Activated naive CD4-positive, alpha-beta T cell treated with Interleukin-2 at 50 U/mL for 16 hours (primary cell): ENCODE measurements at regions not wholly inside any gene's neighbourhood (a gene's known extent, or its start where the extent isn't known, plus 50 kb on each side); places are given as distances from the start of the nearest gene placed in this dataset.
"Not testable (repeated sequence)": the region's sequence is repeated elsewhere in the genome, so short reads cannot be mapped to it uniquely, and the experiment has no call there.

ENCODE experiments used
- DNase-seq: peaks from one replicate; pipeline ENCODE4 v3.0.0-alpha.2; 2020

- DNase-seq, result not testable (repeated sequence)
These were observed 943.0 kb downstream of the TUBA3C start for GRCh38 chr13:18238586-18238985.

- no peak for DNase-seq
These were observed 945.2 kb downstream of the TUBA3C start for GRCh38 chr13:18236528-18236815.

DNA sequence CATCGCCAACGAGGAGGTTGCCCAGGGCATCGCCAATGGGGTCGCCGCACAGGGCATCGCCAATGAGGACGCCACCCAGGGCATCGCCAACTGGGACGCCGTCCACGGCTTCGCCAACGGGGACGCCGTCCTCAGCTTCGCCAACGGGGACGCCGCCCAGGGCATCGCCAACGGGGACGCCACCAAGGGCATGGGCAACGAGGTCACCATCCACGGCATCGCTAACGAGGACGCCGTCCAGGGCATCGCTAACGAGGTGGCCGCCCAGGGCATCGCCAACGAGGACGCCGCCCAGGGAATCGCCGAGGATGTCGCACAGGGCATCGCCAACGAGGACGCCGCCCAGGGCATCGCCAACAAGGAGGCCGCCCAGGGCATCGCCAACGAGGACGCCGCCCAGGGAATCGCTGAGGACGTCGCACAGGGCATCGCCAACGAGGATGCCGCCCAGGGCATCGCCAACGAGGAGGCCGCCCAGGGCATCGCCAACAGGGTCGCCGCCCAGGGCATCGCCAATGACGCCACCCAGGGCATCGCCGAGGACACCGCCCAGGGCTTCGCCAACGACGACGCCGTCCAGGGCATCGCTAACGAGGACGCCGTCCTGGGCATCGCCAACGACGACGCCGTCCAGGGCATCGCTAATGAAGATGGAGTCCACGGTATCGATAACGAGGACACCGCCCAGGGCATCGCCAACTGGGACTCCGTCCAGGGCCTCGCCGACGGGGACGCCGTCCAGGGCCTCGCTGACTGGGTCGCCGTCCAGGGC is 945.7 kb downstream of the TUBA3C start:
- no peak for DNase-seq

- DNase-seq, result no peak
These were observed 946.5 kb downstream of the TUBA3C start for GRCh38 chr13:18235172-18235571.

- not testable (repeated sequence) for DNase-seq
These were observed 947.2 kb downstream of the TUBA3C start for GRCh38 chr13:18234451-18234850.

GRCh38 chr13:18233783-18234299 is 947.8 kb downstream of the TUBA3C start:
- no peak for DNase-seq

DNA sequence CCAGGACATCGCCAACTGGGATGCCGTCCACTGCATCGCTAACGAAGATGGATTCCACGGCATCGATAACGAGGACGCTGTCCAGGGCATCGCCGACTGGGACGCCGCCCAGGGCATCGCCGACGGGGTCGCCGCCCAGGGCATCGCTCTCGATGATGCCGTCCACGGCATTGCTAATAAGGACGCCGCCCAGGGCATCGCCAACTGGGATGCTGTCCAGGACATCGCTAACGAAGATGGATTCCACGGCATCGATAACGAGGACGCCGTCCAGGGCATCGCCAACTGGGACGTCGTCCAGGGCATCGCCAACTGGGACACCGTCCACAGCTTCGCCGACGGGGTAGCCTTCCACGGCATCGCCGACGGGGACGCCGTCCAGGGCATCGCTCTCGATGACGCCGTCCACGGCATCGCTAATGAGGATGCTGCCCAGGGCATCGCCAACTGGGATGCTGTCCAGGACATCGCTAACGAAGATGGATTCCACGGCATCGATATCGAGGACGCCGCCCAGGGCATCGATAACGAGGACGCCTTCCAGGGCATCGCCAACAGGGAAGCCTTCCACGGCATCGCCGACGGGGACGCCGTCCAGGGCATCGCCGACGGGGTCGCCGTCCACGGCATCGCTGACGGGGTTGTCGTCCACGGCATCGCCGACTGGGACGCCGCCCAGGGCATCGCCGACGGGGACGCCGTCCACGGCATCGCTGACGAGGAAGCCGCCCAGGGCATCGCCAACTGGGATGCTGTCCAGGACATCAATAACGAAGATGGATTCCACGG is 948.4 kb downstream of the TUBA3C start:
- DNase-seq, result no peak

DNA sequence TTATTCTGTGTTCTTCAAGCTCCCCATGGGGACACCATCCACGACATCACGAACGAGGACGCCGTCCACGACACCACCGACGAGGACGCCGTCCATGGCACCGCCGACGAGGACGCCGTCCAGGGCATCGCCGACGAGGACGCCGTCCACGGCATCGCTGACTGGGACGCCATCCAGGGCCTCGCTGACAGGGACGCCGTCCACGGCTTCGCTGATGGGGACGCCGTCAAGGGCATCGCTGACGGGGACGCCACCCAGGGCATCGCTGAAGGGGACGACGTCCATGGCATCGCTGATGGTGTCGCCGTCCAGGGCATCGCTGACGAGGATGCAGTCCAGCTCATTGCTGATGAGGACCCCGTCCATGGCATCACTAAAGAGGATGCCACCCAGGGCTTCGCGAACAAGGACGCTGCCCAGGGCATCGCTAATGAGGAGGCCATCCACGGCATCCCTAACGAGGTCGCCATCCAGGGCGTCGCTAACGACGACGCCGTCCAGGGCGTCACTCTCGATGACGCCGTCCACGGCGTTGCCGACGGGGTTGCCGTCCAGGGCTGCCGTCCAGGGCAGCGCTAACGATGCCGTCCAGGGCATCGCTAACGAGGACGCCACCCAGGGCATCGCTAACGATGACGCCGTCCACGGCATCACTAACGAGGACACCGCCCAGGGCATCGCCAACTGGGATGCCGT is 949.2 kb downstream of the TUBA3C start:
- no peak for DNase-seq

- peak; percentile 2 for DNase-seq
These were observed 957.2 kb downstream of the TUBA3C start for GRCh38 chr13:18224411-18224810.

DNA sequence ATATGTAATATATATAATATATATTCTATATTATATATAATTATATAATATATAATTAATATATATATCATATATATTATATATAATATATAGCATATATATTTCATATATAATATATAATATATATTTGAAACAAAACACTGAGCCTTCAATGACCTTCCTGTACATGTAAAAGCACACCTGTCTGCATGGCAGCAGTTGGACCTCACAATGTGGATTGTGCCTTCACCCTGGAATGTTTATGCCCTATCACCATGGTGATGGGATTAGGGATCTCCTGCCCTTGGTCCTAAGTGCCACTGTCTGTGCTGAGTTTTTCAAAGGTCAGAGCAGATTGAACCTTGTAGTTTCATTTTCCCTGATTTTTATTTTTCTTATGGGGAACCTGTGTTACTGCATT is 966.9 kb downstream of the TUBA3C start:
- not testable (repeated sequence) for DNase-seq

GRCh38 chr13:18213511-18213910 is 968.1 kb downstream of the TUBA3C start:
- DNase-seq, result not testable (repeated sequence)

DNA sequence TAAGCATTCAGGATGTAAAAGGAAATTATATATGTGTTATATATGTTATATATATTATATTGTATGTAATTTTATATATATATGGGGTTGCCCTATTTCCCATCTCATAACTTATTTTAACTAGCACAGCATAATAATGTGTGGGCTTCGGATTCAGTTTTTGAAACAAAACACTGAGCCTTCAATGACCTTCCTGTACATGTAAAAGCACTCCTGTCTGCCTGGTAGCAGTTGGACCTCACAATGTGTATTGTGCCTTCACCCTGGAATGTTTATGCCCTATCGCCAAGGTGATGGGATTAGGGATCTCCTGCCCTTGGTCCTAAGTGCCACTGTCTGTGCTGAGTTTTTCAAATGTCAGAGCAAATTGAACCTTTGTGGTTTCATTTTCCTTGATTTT is 968.8 kb downstream of the TUBA3C start:
- DNase-seq, result peak; percentile 5

GRCh38 chr13:18211752-18212560 is 969.7 kb downstream of the TUBA3C start:
- not testable (repeated sequence) for DNase-seq

DNA sequence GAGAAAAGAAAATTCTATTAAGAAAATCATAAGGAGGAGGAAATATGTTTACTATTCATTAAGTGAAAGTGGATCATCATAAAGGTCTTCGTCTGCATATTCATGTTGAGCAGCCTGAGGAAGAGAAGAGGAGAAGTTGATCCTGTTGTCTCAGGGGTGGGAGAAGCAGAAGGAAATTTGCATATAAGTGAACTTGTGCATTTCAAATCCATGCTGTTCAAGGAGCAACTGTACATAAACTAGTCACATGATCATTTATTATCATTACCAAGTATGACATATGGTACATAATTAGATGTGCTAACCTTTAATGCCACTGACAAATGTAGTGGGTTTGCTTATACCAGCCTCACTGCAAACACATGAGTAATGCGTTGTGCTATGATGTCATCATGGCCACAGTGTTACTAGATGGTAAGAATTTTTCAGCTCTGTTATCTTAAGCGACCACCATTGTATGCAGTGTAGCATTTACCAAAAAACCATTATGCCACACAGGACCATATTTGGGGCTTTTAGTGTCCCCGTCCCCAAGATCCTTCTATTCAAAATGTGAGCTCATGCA is 976.9 kb downstream of the TUBA3C start:
- not testable (repeated sequence) for DNase-seq

DNA sequence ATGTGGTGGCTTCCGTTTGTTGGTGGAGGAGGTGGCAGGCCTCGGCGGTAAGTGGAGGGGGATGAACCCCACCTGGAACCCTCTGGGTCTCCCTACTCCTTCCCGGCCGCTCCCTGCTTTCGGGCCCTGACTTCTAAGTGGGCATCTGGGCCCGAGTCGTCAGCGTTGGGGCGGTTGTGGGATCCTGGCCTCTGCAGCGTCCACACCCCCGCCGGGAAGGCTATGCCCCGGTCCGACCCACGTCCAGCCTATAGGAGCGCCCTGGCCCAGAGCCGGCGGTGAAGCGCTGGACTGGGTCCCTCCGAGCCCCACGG is 986.3 kb downstream of the TUBA3C start:
- DNase-seq, result not testable (repeated sequence)

DNA sequence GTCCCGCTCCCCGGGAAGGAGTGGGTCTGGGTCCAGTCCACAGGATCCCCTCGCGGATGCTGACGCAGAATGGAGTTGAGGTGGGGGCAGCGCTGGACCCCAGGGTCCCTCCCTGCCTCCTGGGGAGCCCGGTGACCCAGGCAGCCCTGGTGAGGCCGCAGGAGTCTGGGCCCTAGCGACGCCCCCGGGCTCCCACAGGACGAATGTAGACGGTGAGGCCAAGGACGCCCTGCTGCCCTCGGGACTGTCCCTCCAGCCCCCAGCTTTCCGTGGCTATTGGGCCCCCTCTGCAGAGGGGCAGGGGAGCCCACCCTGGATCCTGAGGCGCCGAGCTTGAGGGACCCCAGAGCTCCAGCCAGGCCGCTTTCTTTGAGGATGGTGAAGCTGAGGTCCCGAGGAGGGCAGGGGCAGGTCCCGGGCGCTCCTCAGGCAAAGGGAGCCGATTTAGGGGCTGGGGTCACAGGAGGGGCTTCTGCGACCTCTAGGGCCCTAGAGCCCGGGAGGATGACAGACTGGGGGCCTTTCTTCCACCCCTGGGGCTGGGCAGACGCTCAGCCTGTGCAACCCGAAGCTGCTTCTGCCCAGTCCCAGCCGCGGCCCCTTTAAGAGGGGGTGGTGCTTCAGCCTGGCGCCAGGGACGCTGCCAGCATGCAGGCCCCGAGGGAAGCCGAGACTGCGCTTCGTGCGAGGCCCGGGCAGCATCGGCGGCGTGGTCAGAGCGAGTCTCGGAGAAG is 986.8 kb downstream of the TUBA3C start:
- not testable (repeated sequence) for DNase-seq

DNA sequence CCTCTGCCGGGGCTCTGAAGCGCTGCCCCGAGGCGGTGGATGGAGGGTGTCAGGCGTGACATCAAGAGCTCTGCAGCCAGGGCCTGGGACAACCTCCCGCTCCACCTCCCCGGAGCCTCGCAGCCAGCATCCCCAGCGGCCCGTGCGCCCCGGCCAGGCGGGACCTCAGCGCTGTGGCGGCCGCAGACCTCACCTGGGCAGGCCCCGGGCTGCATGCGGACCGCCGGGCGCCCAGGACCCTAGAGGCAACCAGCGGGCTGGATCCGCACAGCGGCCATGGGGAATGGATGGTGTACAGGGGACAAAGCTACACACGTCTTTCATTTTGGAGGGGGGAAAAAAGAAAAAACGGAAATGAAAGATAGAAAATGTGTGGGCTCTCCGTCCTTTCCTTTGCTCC is 987.5 kb downstream of the TUBA3C start:
- not testable (repeated sequence) for DNase-seq
